HEK293T (cell line): ENCODE measurements at regions not wholly inside any gene's neighbourhood (a gene's known extent, or its start where the extent isn't known, plus 50 kb on each side); places are given as distances from the start of the nearest gene placed in this dataset.

Experiments
- BHLHE40 ChIP-seq: fragments of 450-650 bp; IDR thresholded peaks from 2 replicates; pipeline ENCODE4 v1.6.1; 2016; ENCODE audit warnings: mild to moderate bottlenecking, moderate library complexity, borderline replicate concordance
- FOXK2 ChIP-seq: fragments of 450-650 bp; IDR thresholded peaks from 2 replicates; pipeline ENCODE4 v1.6.1; 2016; ENCODE audit warnings: mild to moderate bottlenecking
- LEF1 ChIP-seq: fragments of 450-650 bp; IDR thresholded peaks from 2 replicates; pipeline ENCODE4 v1.6.1; 2017; ENCODE audit warnings: mild to moderate bottlenecking, borderline replicate concordance

- TF ChIP-seq FOXK2 (no peak), LEF1 (no peak), BHLHE40 (no peak)
Observed at GRCh38 chr9:86541014-86541570, 186.9 kb upstream of the TUT7 start.
